Endothelial cell (in vitro differentiated cells): ENCODE measurements at regions not wholly inside any gene's neighbourhood (a gene's known extent, or its start where the extent isn't known, plus 50 kb on each side); places are given as distances from the start of the nearest gene placed in this dataset.

Source experiments
- DNase-seq: peaks from one replicate; pipeline ENCODE4 v3.0.0; 2021; ENCODE audit warnings: low spot score
- H3K27ac Mint-ChIP-seq: one replicate; pipeline ENCODE4 v1.8.0; 2021; ENCODE audit warnings: mixed read lengths, inconsistent platforms; ENCODE audit not compliant: unreplicated experiment
- H3K27me3 Mint-ChIP-seq: one replicate; pipeline ENCODE4 v1.8.0; 2021; ENCODE audit warnings: mild to moderate bottlenecking, moderate library complexity, mixed read lengths, inconsistent platforms; ENCODE audit not compliant: unreplicated experiment
- H3K36me3 Mint-ChIP-seq: one replicate; pipeline ENCODE4 v1.8.0; 2021; ENCODE audit warnings: mild to moderate bottlenecking, low read depth, mixed read lengths, inconsistent platforms; ENCODE audit not compliant: unreplicated experiment
- H3K4me1 Mint-ChIP-seq: one replicate; pipeline ENCODE4 v1.8.0; 2021; ENCODE audit warnings: mild to moderate bottlenecking, mixed read lengths, inconsistent platforms; ENCODE audit not compliant: unreplicated experiment
- H3K4me3 Mint-ChIP-seq: one replicate; pipeline ENCODE4 v1.8.0; 2021; ENCODE audit warnings: mild to moderate bottlenecking, mixed read lengths, inconsistent platforms; ENCODE audit not compliant: unreplicated experiment
- H3K9me3 Mint-ChIP-seq: one replicate; pipeline ENCODE4 v1.8.0; 2021; ENCODE audit warnings: mixed read lengths, inconsistent platforms; ENCODE audit not compliant: unreplicated experiment
- TF ChIP-seq, protein P1 (sequence below): fragments of 200-600 bp; sonication (generic); IDR thresholded peaks from one replicate; pipeline ENCODE4 v1.5.0; 2021; ENCODE audit warnings: antibody characterized with exemption; ENCODE audit not compliant: unreplicated experiment

- H3K9me3 Mint-ChIP-seq, result no peaks in the 10 kb centered on the region
Measured at GRCh38 chr20:60486315-60486714, 528.1 kb downstream of the CDH26 start.

DNA sequence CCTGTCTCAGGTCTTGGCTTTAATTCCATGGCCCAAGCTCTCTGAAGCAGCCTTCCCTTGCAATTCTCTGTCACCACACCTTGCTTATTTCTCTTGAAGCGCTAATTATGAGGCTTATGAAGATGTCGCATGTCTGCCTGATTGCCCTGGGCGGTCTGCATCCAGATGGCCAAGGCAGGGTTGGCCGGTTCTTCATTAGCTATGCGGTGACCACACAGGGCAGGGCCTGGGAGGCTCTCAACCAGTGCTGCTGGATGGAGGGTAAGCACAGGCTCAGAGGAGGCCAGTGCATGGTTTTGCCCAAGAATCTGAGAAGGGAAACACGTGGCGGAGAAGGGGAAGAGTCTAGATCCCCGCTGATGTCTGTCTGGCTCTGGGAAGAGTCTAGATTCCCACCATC, 528.7 kb downstream of the CDH26 start:
- no peak for DNase-seq
- TF ChIP-seq, protein P1, sequence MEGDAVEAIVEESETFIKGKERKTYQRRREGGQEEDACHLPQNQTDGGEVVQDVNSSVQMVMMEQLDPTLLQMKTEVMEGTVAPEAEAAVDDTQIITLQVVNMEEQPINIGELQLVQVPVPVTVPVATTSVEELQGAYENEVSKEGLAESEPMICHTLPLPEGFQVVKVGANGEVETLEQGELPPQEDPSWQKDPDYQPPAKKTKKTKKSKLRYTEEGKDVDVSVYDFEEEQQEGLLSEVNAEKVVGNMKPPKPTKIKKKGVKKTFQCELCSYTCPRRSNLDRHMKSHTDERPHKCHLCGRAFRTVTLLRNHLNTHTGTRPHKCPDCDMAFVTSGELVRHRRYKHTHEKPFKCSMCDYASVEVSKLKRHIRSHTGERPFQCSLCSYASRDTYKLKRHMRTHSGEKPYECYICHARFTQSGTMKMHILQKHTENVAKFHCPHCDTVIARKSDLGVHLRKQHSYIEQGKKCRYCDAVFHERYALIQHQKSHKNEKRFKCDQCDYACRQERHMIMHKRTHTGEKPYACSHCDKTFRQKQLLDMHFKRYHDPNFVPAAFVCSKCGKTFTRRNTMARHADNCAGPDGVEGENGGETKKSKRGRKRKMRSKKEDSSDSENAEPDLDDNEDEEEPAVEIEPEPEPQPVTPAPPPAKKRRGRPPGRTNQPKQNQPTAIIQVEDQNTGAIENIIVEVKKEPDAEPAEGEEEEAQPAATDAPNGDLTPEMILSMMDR, result no peak
- Mint-ChIP-seq H3K36me3 (peaks cover 3% of the 10 kb centered on the region), H3K27me3 (peaks cover 2% of the 10 kb centered on the region), H3K27ac (no peak overlapping the region), H3K4me1 (peaks cover 12% of the 10 kb centered on the region), H3K4me3 (no peak overlapping the region), H3K9me3 (no peaks in the 10 kb centered on the region)

More at GRCh38 chr20:60486315-60486714, 528.1 kb downstream of the CDH26 start:
- Mint-ChIP-seq H3K4me1 (peaks cover 12% of the 10 kb centered on the region), H3K27me3 (peaks cover 2% of the 10 kb centered on the region), H3K36me3 (peaks cover 3% of the 10 kb centered on the region), H3K27ac (no peak overlapping the region), H3K4me3 (no peak overlapping the region)
- TF ChIP-seq, protein P1, result no peak
- DNase-seq, result no peak

GRCh38 chr20:60490217-60491050, 532.2 kb downstream of the CDH26 start:
- TF ChIP-seq, protein P1, result no peak
- Mint-ChIP-seq H3K36me3 (peaks cover 3% of the 10 kb centered on the region), H3K27ac (no peak overlapping the region), H3K4me1 (peaks cover 8% of the 10 kb centered on the region), H3K27me3 (no peaks in the 10 kb centered on the region), H3K9me3 (no peaks in the 10 kb centered on the region), H3K4me3 (no peak overlapping the region)
- DNase-seq, result no peak

DNA sequence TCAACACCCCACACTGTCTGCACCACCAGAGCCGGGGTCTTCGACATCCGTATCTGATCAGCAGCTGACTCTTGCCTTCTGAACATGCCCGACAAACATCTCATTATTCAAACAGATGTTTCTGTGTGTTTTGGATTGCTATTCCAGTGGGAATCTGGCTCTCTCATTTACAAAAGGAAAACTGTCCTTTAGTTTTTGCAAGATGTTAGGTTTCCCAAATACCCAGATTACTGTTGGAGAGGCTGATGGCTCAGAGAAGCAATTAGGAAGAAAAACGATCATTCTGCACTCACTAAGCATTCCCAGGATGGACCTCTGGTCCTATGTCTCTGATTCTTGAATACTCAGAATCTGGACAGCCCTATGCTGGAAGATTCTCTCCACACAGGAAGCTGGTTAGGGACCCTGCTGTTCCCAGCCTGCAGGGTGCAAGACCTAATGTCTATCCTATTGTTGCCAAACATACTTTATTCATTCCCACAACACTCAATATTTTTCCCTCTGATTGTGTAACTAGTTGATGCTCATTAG, 532.9 kb downstream of the CDH26 start:
- TF ChIP-seq, protein P1, result no peak
- no peak for DNase-seq
- Mint-ChIP-seq H3K9me3 (no peaks in the 10 kb centered on the region), H3K4me1 (peaks cover 7% of the 10 kb centered on the region), H3K4me3 (no peak overlapping the region), H3K27me3 (no peaks in the 10 kb centered on the region), H3K27ac (no peak overlapping the region), H3K36me3 (no peaks in the 10 kb centered on the region)

GRCh38 chr20:60494476-60494875, 536.3 kb downstream of the CDH26 start:
- no peaks in the 10 kb centered on the region for H3K9me3 Mint-ChIP-seq
- H3K27ac Mint-ChIP-seq, result peak overlapping the region; percentile 15
- no peaks in the 10 kb centered on the region for H3K36me3 Mint-ChIP-seq
- peaks cover 7% of the 10 kb centered on the region for H3K4me1 Mint-ChIP-seq
- no peak overlapping the region for H3K4me3 Mint-ChIP-seq
- TF ChIP-seq, protein P1, result no peak
- H3K27me3 Mint-ChIP-seq, result no peaks in the 10 kb centered on the region
- DNase-seq, result no peak
